H1 (cell line): ENCODE measurements at regions not wholly inside any gene's neighbourhood (a gene's known extent, or its start where the extent isn't known, plus 50 kb on each side); places are given as distances from the start of the nearest gene placed in this dataset.

Experiments used
- CHD7 ChIP-seq: fragments of 300-600 bp; sonication (generic); IDR thresholded peaks from 2 replicates; pipeline ENCODE4 v1.7.1; 2012; ENCODE audit warnings: low read length, moderate library complexity, mild to moderate bottlenecking, inconsistent platforms; ENCODE audit not compliant: insufficient replicate concordance

DNA sequence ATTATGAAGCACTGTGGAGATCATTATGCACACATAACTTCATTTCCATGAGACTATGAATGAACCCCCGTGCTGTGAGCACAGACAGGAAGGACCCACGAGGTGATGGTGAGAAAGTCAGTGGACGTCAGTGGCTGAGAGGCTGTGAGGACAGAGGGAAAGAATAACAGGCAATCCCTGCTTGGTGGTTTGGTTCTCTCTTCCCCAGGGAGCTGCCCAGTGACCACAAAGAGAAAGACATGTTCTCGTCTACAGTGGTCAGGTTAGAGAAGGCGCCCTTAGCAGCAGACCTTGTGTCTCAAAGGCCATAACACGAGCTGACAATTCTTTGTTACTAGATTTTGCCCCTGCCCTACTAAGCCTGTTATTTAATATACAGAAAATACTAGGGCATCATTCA is 609.2 kb downstream of the TOX3 start (continued):
- TF ChIP-seq CHD7, result no peak
